ENCODE measurements at regions not wholly inside any gene's neighbourhood (a gene's known extent, or its start where the extent isn't known, plus 50 kb on each side); places are given as distances from the start of the nearest gene placed in this dataset.
"Not testable (repeated sequence)": the region's sequence is repeated elsewhere in the genome, so short reads cannot be mapped to it uniquely, and the experiment has no call there.

- no peak for DNase-seq (ENCODE audit: extremely low read depth in 1 of 11, low read depth in 9 of 11, low spot score in 4 of 11)
Observed at GRCh38 chr10:8665322-8665721, 610.8 kb downstream of the GATA3 start.

GRCh38 chr10:8670461-8670860 lies 616.0 kb downstream of the GATA3 start:
- no peak for DNase-seq (ENCODE audit: extremely low read depth in 1 of 11, low read depth in 9 of 11, low spot score in 4 of 11)

GRCh38 chr10:8674230-8674629 lies 619.7 kb downstream of the GATA3 start:
- no peak for DNase-seq (ENCODE audit: extremely low read depth in 1 of 11, low read depth in 9 of 11, low spot score in 4 of 11)

GRCh38 chr10:8677642-8678041 lies 623.2 kb downstream of the GATA3 start:
- no peak for DNase-seq (ENCODE audit: extremely low read depth in 1 of 11, low read depth in 9 of 11, low spot score in 4 of 11)

- DNase-seq (ENCODE audit: extremely low read depth in 1 of 11, low read depth in 9 of 11, low spot score in 4 of 11), result not testable (repeated sequence)
Observed at GRCh38 chr10:8684916-8685315, 630.4 kb downstream of the GATA3 start.

GRCh38 chr10:8688881-8689280 lies 634.4 kb downstream of the GATA3 start:
- no peak for DNase-seq (ENCODE audit: extremely low read depth in 1 of 11, low read depth in 9 of 11, low spot score in 4 of 11)

- DNase-seq (ENCODE audit: extremely low read depth in 1 of 11, low read depth in 9 of 11, low spot score in 4 of 11), result no peak
Observed at GRCh38 chr10:8691498-8692017, 637.1 kb downstream of the GATA3 start.

- DNase-seq (ENCODE audit: extremely low read depth in 1 of 11, low read depth in 9 of 11, low spot score in 4 of 11), result not testable (repeated sequence)
Observed at GRCh38 chr10:8693635-8694034, 639.1 kb downstream of the GATA3 start.

- DNase-seq (ENCODE audit: extremely low read depth in 1 of 11, low read depth in 9 of 11, low spot score in 4 of 11), result no peak
Observed at GRCh38 chr10:8696746-8697145, 642.3 kb downstream of the GATA3 start.

GRCh38 chr10:8700689-8701088 lies 646.2 kb downstream of the GATA3 start:
- no peak for DNase-seq (ENCODE audit: extremely low read depth in 1 of 11, low read depth in 9 of 11, low spot score in 4 of 11)

GRCh38 chr10:8702181-8702580 lies 647.7 kb downstream of the GATA3 start:
- DNase-seq (ENCODE audit: extremely low read depth in 1 of 11, low read depth in 9 of 11, low spot score in 4 of 11), result no peak

- DNase-seq (ENCODE audit: extremely low read depth in 1 of 11, low read depth in 9 of 11, low spot score in 4 of 11), result no peak
Observed at GRCh38 chr10:8705415-8705814, 650.9 kb downstream of the GATA3 start.

- no peak for DNase-seq (ENCODE audit: extremely low read depth in 1 of 11, low read depth in 9 of 11, low spot score in 4 of 11)
Observed at GRCh38 chr10:8712656-8713055, 658.2 kb downstream of the GATA3 start.

- DNase-seq (ENCODE audit: extremely low read depth in 1 of 11, low read depth in 9 of 11, low spot score in 4 of 11), result no peak
Observed at GRCh38 chr10:8719971-8720370, 665.5 kb downstream of the GATA3 start.

GRCh38 chr10:8721650-8722049 lies 667.2 kb downstream of the GATA3 start:
- no peak for DNase-seq (ENCODE audit: extremely low read depth in 1 of 11, low read depth in 9 of 11, low spot score in 4 of 11)

GRCh38 chr10:8722835-8723234 lies 668.3 kb downstream of the GATA3 start:
- no peak for DNase-seq (ENCODE audit: extremely low read depth in 1 of 11, low read depth in 9 of 11, low spot score in 4 of 11)

GRCh38 chr10:8725343-8725742 lies 670.9 kb downstream of the GATA3 start:
- DNase-seq (ENCODE audit: extremely low read depth in 1 of 11, low read depth in 9 of 11, low spot score in 4 of 11), result no peak

- peak in 1 of 11 donors; percentile 25 for DNase-seq (ENCODE audit: extremely low read depth in 1 of 11, low read depth in 9 of 11, low spot score in 4 of 11)
Observed at GRCh38 chr10:8726084-8726778, 671.7 kb downstream of the GATA3 start.

- no peak for DNase-seq (ENCODE audit: extremely low read depth in 1 of 11, low read depth in 9 of 11, low spot score in 4 of 11)
Observed at GRCh38 chr10:8726779-8727084, 672.2 kb downstream of the GATA3 start.

- peak in 3 of 11 donors; percentile 37 to 44 (median 38) for DNase-seq (ENCODE audit: extremely low read depth in 1 of 11, low read depth in 9 of 11, low spot score in 4 of 11)
Observed at GRCh38 chr10:8731121-8732095, 676.9 kb downstream of the GATA3 start.

Data from renal cortex interstitium (tissue), 11 donors.